Prostate gland (tissue), 2 donors: ENCODE measurements at regions not wholly inside any gene's neighbourhood (a gene's known extent, or its start where the extent isn't known, plus 50 kb on each side); places are given as distances from the start of the nearest gene placed in this dataset.

ENCODE experiments used
- POLR2A ChIP-seq: fragments of 450-650 bp; IDR thresholded peaks from one replicate; pipeline ENCODE4 v1.6.1; 2016; ENCODE audit warnings: antibody characterized with exemption, mild to moderate bottlenecking
- TF ChIP-seq, protein P1 (sequence below), 4 experiments: fragments of 200-600 bp in 2 of 4; fragments of 450-650 bp in 2 of 4; sonication (generic) in 2 of 4; IDR thresholded peaks; 1 replicate in 3 of 4; 2 replicates in 1 of 4; pipeline ENCODE4 v1.5.1; 2016 to 2019; ENCODE audit warnings: antibody characterized with exemption in 4 of 4, mild to moderate bottlenecking in 2 of 4, moderate library complexity in 2 of 4

DNA sequence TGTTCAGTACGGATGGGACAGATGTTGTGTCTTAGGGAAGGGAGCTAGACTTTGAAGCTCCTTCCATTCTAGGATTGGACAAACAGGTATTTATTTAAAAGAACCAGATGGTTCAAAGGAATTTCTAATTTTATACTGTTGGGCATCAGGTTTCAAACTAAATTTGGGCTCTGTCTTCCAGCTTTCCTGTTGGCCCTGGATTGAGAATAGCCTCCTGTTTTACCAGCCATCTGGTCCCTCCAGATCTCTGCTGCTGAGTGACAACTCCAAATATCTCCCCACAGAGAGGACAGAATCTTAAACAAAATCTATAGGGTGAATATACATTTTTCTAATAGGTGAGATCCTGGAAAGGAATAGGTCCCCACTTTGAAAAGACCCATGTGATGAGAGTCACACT lies 52.5 kb upstream of the CNIH3 start:
- TF ChIP-seq, protein P1, sequence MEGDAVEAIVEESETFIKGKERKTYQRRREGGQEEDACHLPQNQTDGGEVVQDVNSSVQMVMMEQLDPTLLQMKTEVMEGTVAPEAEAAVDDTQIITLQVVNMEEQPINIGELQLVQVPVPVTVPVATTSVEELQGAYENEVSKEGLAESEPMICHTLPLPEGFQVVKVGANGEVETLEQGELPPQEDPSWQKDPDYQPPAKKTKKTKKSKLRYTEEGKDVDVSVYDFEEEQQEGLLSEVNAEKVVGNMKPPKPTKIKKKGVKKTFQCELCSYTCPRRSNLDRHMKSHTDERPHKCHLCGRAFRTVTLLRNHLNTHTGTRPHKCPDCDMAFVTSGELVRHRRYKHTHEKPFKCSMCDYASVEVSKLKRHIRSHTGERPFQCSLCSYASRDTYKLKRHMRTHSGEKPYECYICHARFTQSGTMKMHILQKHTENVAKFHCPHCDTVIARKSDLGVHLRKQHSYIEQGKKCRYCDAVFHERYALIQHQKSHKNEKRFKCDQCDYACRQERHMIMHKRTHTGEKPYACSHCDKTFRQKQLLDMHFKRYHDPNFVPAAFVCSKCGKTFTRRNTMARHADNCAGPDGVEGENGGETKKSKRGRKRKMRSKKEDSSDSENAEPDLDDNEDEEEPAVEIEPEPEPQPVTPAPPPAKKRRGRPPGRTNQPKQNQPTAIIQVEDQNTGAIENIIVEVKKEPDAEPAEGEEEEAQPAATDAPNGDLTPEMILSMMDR (IDR thresholded peaks at IDR 0.05): no peak
- no peak for TF ChIP-seq POLR2A
